Vagina (tissue), 2 donors: ENCODE measurements at regions not wholly inside any gene's neighbourhood (a gene's known extent, or its start where the extent isn't known, plus 50 kb on each side); places are given as distances from the start of the nearest gene placed in this dataset.

Experiments
- DNase-seq, 2 donors: peaks; one replicate each; pipeline ENCODE4 v3.0.0-alpha.2; 2017; ENCODE audit errors: extremely low spot score in 2 of 2
- H3K27ac ChIP-seq: fragments of 200-600 bp; sonication (generic); one replicate; pipeline ENCODE4 v1.5.1; 2019
- H3K27me3 ChIP-seq: fragments of 200-600 bp; sonication (generic); one replicate; pipeline ENCODE4 v1.5.1; 2019
- H3K36me3 ChIP-seq, 2 donors: fragments of 200-600 bp; sonication (generic); one replicate each; pipeline ENCODE4 v1.5.1; 2017 to 2019
- H3K4me1 ChIP-seq: fragments of 200-600 bp; sonication (generic); one replicate; pipeline ENCODE4 v1.5.1; 2019
- H3K4me3 ChIP-seq, 2 donors: fragments of 200-600 bp; sonication (generic); 1 replicate in 1 of 2; 2 replicates in 1 of 2; pipeline ENCODE4 v1.5.1; 2016 to 2019
- H3K9me3 ChIP-seq: fragments of 200-600 bp; sonication (generic); one replicate; pipeline ENCODE4 v1.5.1; 2019
- CTCF ChIP-seq, 3 experiments: fragments of 450-650 bp in 2 of 3; fragments of 200-600 bp in 1 of 3; sonication (generic) in 1 of 3; IDR thresholded peaks; one replicate each; pipeline ENCODE4 v1.5.1; 2017 to 2019; ENCODE audit warnings: antibody characterized with exemption in 3 of 3, mild to moderate bottlenecking in 2 of 3, moderate library complexity in 2 of 3
- POLR2A ChIP-seq, 2 donors: fragments of 450-650 bp; IDR thresholded peaks; one replicate each; pipeline ENCODE4 v1.6.1; 2017; ENCODE audit warnings: antibody characterized with exemption in 2 of 2, mild to moderate bottlenecking in 2 of 2, moderate library complexity in 2 of 2
- POLR2AphosphoS5 ChIP-seq, 2 donors: sonication (generic); formaldehyde crosslinking; IDR thresholded peaks; one replicate each; pipeline ENCODE4 v1.9.0; 2017; ENCODE audit warnings: antibody characterized with exemption in 2 of 2, mild to moderate bottlenecking in 2 of 2, low read depth in 1 of 2; ENCODE audit not compliant: insufficient read depth in 1 of 2
- intact Hi-C: fragments of 100-400 bp; cut with DNase I; formaldehyde crosslinking; loops from one replicate; pipeline ENCODE4 v1.15.1; 2023

DNA sequence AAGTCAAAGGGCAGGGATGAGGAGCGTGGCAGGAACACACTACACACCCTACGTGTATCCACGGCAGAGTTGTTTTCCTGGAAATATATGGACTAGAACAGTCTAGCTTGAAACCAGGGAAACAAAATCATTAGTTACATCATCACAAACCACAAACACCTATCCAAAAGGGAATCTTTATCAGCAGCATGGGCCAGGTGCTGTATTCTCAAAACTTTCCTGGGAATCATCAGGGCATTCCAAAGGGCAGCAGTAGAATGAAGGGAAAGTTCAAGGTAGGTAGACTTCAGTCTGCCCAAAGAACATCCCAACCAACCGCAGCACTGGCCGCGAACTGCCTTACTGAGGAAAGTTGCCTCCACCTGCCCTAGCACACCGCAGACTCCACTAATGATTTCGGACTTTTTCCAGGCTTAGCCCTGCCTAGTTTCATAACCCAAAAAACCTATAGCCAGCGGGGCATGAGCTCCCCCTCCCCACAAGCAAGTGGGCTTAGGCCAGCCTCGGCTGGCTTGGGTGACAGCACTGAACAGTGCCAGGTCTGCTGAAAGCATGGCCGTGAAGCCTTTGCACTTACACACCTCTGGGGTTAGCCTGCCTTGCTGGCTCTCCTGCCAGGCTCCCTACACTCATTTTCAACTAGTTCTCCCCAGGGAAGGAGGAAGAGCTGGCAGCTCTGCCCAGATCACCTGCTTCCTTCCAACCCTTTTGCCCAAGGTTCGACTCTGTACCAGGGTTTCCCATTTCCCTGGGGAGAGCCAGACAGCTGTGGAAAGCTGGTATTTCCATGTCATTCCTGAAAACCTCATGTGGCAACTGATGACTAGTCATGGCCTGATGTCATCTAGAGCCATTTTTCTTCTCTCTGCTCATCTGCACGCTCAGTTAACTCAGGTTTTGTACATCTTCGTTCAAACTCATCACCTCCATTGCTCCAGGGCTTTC is 77.3 kb upstream of the UBAC2 start:
- no peaks in the 10 kb centered on the region for H3K27me3 ChIP-seq
- DNase-seq = no peak
- no peak overlapping the region for H3K27ac ChIP-seq
- H3K4me3 ChIP-seq = no peak overlapping the region
- H3K4me1 ChIP-seq = no peaks in the 10 kb centered on the region
- H3K36me3 ChIP-seq = no peaks in the 10 kb centered on the region
- TF ChIP-seq POLR2AphosphoS5 (IDR thresholded peaks at IDR 0.05; ENCODE audit: insufficient read depth in 1 of 2, low read depth in 1 of 2) (no peak), CTCF (IDR thresholded peaks at IDR 0.05) (no peak), POLR2A (IDR thresholded peaks at IDR 0.05) (no peak)
- intact Hi-C loops = no loop called here
- no peaks in the 10 kb centered on the region for H3K9me3 ChIP-seq

- no peaks in the 10 kb centered on the region for H3K4me1 ChIP-seq
- no peak overlapping the region for H3K4me3 ChIP-seq
- no peak overlapping the region for H3K27ac ChIP-seq
- no peaks in the 10 kb centered on the region for H3K27me3 ChIP-seq
- no peak for DNase-seq
- TF ChIP-seq POLR2AphosphoS5 (IDR thresholded peaks at IDR 0.05; ENCODE audit: insufficient read depth in 1 of 2, low read depth in 1 of 2) (no peak), POLR2A (IDR thresholded peaks at IDR 0.05) (no peak), CTCF (IDR thresholded peaks at IDR 0.05) (no peak)
- H3K9me3 ChIP-seq = no peaks in the 10 kb centered on the region
- intact Hi-C loops = no loop called here
- no peaks in the 10 kb centered on the region for H3K36me3 ChIP-seq
Measured at GRCh38 chr13:99124046-99124400, 76.6 kb upstream of the UBAC2 start.

DNA sequence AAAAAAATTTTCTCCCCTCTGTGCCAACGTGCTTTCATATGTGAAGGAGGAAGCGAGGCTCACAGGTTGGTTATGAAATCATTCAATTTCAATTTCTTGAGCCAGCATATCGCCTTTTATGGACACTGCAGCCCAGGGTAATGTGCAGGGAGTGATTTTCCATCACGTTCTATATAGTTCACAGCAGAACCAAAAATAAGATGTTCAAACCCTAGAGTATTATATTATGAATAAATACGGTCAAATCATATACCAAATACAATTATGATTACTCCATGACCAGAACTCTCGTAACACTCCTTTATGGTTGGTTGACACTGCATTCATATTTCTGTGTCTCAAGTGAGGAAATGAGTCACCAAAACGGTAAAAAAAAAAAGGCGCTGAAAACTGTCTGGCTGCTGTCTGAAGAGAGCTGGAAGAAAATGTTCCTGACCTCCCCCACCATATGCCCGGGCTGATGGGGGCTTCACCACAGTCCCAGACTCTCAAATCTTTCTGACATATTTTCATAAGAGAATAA is 75.8 kb upstream of the UBAC2 start:
- TF ChIP-seq CTCF (IDR thresholded peaks at IDR 0.05) (no peak), POLR2A (IDR thresholded peaks at IDR 0.05) (no peak), POLR2AphosphoS5 (IDR thresholded peaks at IDR 0.05; ENCODE audit: insufficient read depth in 1 of 2, low read depth in 1 of 2) (no peak)
- Histone ChIP-seq H3K36me3 (no peaks in the 10 kb centered on the region), H3K4me3 (no peak overlapping the region), H3K27ac (no peak overlapping the region), H3K27me3 (no peaks in the 10 kb centered on the region), H3K9me3 (no peaks in the 10 kb centered on the region), H3K4me1 (no peaks in the 10 kb centered on the region)
- no peak for DNase-seq
- intact Hi-C loops = no loop called here

DNA sequence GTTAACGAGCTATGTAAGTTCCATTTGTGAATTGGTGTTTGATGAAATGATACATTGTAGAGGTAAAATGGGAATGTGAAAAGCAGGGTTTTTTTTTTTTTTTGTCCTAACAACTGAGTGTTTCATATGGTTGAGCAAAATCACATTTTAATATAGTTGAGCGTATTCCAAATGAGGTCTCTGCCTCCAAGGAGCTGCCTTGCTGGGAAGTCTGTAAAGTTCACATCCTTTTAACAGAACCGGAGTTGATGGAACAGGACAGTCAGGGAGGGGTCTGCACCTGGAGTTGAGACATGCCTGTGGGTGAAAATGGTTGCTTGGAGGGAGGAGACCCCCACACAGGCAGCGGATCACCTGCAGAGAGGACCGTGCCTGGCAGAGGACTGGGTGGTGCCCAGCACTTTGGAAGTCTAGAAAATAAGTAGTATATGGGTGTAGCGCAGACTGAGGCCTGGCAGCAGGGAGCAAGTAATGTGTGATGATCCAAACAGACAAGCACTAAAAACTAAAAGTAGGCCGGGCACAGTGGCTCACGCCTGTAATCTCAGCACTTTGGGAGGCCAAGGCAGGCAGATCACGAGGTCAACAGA is 75.2 kb upstream of the UBAC2 start:
- H3K4me3 ChIP-seq = no peak overlapping the region
- DNase-seq = no peak
- no peaks in the 10 kb centered on the region for H3K36me3 ChIP-seq
- intact Hi-C loops = no loop called here
- H3K9me3 ChIP-seq = no peaks in the 10 kb centered on the region
- H3K4me1 ChIP-seq = no peaks in the 10 kb centered on the region
- no peaks in the 10 kb centered on the region for H3K27me3 ChIP-seq
- no peak overlapping the region for H3K27ac ChIP-seq
- TF ChIP-seq POLR2A (IDR thresholded peaks at IDR 0.05) (no peak), POLR2AphosphoS5 (IDR thresholded peaks at IDR 0.05; ENCODE audit: insufficient read depth in 1 of 2, low read depth in 1 of 2) (no peak), CTCF (IDR thresholded peaks at IDR 0.05) (no peak)

- intact Hi-C loops = no loop called here
Measured at GRCh38 chr13:99126821-99127220, 73.8 kb upstream of the UBAC2 start.

More at GRCh38 chr13:99126821-99127220, 73.8 kb upstream of the UBAC2 start:
- no peaks in the 10 kb centered on the region for H3K27me3 ChIP-seq
- TF ChIP-seq POLR2A (IDR thresholded peaks at IDR 0.05) (no peak), POLR2AphosphoS5 (IDR thresholded peaks at IDR 0.05; ENCODE audit: insufficient read depth in 1 of 2, low read depth in 1 of 2) (no peak), CTCF (IDR thresholded peaks at IDR 0.05) (no peak)
- no peak overlapping the region for H3K4me3 ChIP-seq
- H3K9me3 ChIP-seq = no peaks in the 10 kb centered on the region
- DNase-seq = no peak
- H3K27ac ChIP-seq = no peak overlapping the region
- H3K36me3 ChIP-seq = no peaks in the 10 kb centered on the region
- H3K4me1 ChIP-seq = no peaks in the 10 kb centered on the region
